GM21786 (cell line): ENCODE measurements at regions not wholly inside any gene's neighbourhood (a gene's known extent, or its start where the extent isn't known, plus 50 kb on each side); places are given as distances from the start of the nearest gene placed in this dataset.

ENCODE experiments used
- ATAC-seq: cut with Tn5 transposase; IDR thresholded peaks from one replicate; pipeline ENCODE4 v1.9.1; 2021; ENCODE audit not compliant: unreplicated experiment

- ATAC-seq = no peak
Observed at GRCh38 chr3:59547874-59548273, 498.0 kb upstream of the CFAP20DC start.

GRCh38 chr3:59546522-59546921 lies 496.7 kb upstream of the CFAP20DC start:
- no peak for ATAC-seq

GRCh38 chr3:59545374-59545773 lies 495.5 kb upstream of the CFAP20DC start:
- ATAC-seq = no peak

- ATAC-seq = no peak
Observed at GRCh38 chr3:59542276-59542675, 492.5 kb upstream of the CFAP20DC start.

- ATAC-seq = peak; percentile 90
Observed at GRCh38 chr3:59540696-59541095, 490.9 kb upstream of the CFAP20DC start.

- ATAC-seq = no peak
Observed at GRCh38 chr3:59540241-59540640, 490.4 kb upstream of the CFAP20DC start.

- no peak for ATAC-seq
Observed at GRCh38 chr3:59538753-59539432, 489.1 kb upstream of the CFAP20DC start.

- no peak for ATAC-seq
Observed at GRCh38 chr3:59535791-59536221, 486.0 kb upstream of the CFAP20DC start.

- ATAC-seq = no peak
Observed at GRCh38 chr3:59531994-59532393, 482.2 kb upstream of the CFAP20DC start.

- no peak for ATAC-seq
Observed at GRCh38 chr3:59531066-59531745, 481.4 kb upstream of the CFAP20DC start.

- no peak for ATAC-seq
Observed at GRCh38 chr3:59528251-59528650, 478.4 kb upstream of the CFAP20DC start.

- no peak for ATAC-seq
Observed at GRCh38 chr3:59527493-59527892, 477.7 kb upstream of the CFAP20DC start.

GRCh38 chr3:59526999-59527398 lies 477.2 kb upstream of the CFAP20DC start:
- ATAC-seq = no peak

GRCh38 chr3:59522550-59522949 lies 472.7 kb upstream of the CFAP20DC start:
- no peak for ATAC-seq

- ATAC-seq = no peak
Observed at GRCh38 chr3:59519094-59519493, 469.3 kb upstream of the CFAP20DC start.

GRCh38 chr3:59518283-59519055 lies 468.6 kb upstream of the CFAP20DC start:
- ATAC-seq = no peak

- ATAC-seq = no peak
Observed at GRCh38 chr3:59517388-59517787, 467.6 kb upstream of the CFAP20DC start.

- ATAC-seq = no peak
Observed at GRCh38 chr3:59515966-59516365, 466.1 kb upstream of the CFAP20DC start.

- no peak for ATAC-seq
Observed at GRCh38 chr3:59514865-59515482, 465.1 kb upstream of the CFAP20DC start.

GRCh38 chr3:59513570-59513969 lies 463.7 kb upstream of the CFAP20DC start:
- ATAC-seq = no peak

- ATAC-seq = no peak
Observed at GRCh38 chr3:59512066-59512465, 462.2 kb upstream of the CFAP20DC start.
